ENCODE measurements at regions not wholly inside any gene's neighbourhood (a gene's known extent, or its start where the extent isn't known, plus 50 kb on each side); places are given as distances from the start of the nearest gene placed in this dataset.

DNA sequence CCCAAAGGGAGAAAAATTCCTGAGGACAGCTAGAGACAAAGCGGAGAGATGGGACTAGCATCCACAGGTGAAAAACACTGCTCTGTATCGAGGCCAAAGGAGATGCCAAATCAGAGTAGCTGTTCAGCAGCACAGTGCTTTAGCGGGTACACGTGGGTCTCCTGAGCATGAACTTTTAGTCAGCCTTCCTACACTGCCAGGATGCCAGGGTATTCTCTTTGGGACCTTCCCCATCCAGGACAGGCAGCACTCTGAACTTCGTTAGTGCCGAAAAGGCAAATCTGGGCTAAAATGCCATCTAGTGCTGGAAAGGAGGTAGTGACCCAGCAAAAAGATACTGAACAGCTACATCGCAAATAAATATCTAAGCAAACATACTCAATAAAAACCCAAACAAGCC, 64.9 kb downstream of the C6orf58 start:
- no peak for TF ChIP-seq BHLHE40 (IDR thresholded peaks at IDR 0.05; ENCODE audit: low read depth, low read length)
- TF ChIP-seq, protein P1, sequence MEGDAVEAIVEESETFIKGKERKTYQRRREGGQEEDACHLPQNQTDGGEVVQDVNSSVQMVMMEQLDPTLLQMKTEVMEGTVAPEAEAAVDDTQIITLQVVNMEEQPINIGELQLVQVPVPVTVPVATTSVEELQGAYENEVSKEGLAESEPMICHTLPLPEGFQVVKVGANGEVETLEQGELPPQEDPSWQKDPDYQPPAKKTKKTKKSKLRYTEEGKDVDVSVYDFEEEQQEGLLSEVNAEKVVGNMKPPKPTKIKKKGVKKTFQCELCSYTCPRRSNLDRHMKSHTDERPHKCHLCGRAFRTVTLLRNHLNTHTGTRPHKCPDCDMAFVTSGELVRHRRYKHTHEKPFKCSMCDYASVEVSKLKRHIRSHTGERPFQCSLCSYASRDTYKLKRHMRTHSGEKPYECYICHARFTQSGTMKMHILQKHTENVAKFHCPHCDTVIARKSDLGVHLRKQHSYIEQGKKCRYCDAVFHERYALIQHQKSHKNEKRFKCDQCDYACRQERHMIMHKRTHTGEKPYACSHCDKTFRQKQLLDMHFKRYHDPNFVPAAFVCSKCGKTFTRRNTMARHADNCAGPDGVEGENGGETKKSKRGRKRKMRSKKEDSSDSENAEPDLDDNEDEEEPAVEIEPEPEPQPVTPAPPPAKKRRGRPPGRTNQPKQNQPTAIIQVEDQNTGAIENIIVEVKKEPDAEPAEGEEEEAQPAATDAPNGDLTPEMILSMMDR (conservative IDR thresholded peaks at IDR 0.05; ENCODE audit: low read depth, low read length): peak; percentile 66
- TF ChIP-seq RAD21 (IDR thresholded peaks at IDR 0.05; ENCODE audit: low read length): peak; percentile 63
- peak; percentile 55 for TF ChIP-seq SMC3 (IDR thresholded peaks at IDR 0.05; ENCODE audit: low read depth, low read length)
- no peaks in the 10 kb centered on the region for H3K9me3 ChIP-seq (ENCODE audit: control insufficient read depth, insufficient read depth, low read length)
- H3K79me1 ChIP-seq (ENCODE audit: low read depth in 1 of 2, low read length in 2 of 2): no peaks in the 10 kb centered on the region
- WGBS, 2 experiments (ENCODE audit: extremely low coverage in 2 of 2, insufficient read length in 1 of 2): 29% methylated on average over 3 of the region's 7 CpGs; no CpG with 5 or more reads in 1 of the 2 experiments
- no peak overlapping the region for H4K5ac ChIP-seq (ENCODE audit: low read depth, low read length)
- H3K27ac ChIP-seq (ENCODE audit: insufficient read depth, low read length): no peak overlapping the region
- H4K91ac ChIP-seq (ENCODE audit: insufficient read depth, low read depth, low read length): no peak overlapping the region
- H3K4me1 ChIP-seq (ENCODE audit: control insufficient read depth, insufficient read depth, low read length): no peaks in the 10 kb centered on the region
- H2AK5ac ChIP-seq (ENCODE audit: low read depth, low read length): no peak overlapping the region
- DNase-seq: peak; percentile 36
- no peak overlapping the region for H3K4ac ChIP-seq (ENCODE audit: low read depth, low read length)
- no peak overlapping the region for H3K56ac ChIP-seq (ENCODE audit: extremely low read depth, insufficient read depth, low read length)
- H3K27me3 ChIP-seq (ENCODE audit: control insufficient read depth, insufficient read depth, low read length): peaks cover 3% of the 10 kb centered on the region; the same call in 1 of the 2 replicates
- no peak overlapping the region for H2BK15ac ChIP-seq (ENCODE audit: low read depth, low read length)
- dilution Hi-C loops (cut with HindIII; ENCODE audit: low sequenced_read_pairs, unreplicated experiment) (no loop called here), intact Hi-C loops (cut with micrococcal nuclease) (loop anchor here (1.0 to 5.0 kb wide), 2 partner anchors 88 to 175 kb away; no protein-coding TSS in a partner anchor), in situ Hi-C loops (cut with MboI; ENCODE audit: low sequenced_read_pairs) (loop anchor here (10.0 kb wide), 1 partner anchor 87 kb away; no protein-coding TSS in a partner anchor)
- no peaks in the 10 kb centered on the region for H4K20me1 ChIP-seq (ENCODE audit: insufficient read depth, low read length)
- H3K9me1 ChIP-seq (ENCODE audit: insufficient read depth, low read length): no peaks in the 10 kb centered on the region
- H4K8ac ChIP-seq (ENCODE audit: low read depth in 2 of 2, low read length in 2 of 2): no peak overlapping the region
- CTCF ChIA-PET: interaction anchor here (0.7 kb wide), 2 partner anchors 19 to 48 kb away, joined by 3 read pairs; no protein-coding TSS in a partner anchor
- H2AK9ac ChIP-seq (replicated peaks; ENCODE audit: low read depth, low read length, poor library complexity): no peak overlapping the region
- no peak overlapping the region for H3K9ac ChIP-seq (ENCODE audit: low read depth, low read length)
- POLR2A ChIA-PET (ENCODE audit: unreplicated experiment): no interaction called here
- no peak overlapping the region for H3K14ac ChIP-seq (replicated peaks; ENCODE audit: low read depth, low read length)
- H3K4me3 ChIP-seq (ENCODE audit: insufficient read depth, low read depth, low read length): no peak overlapping the region
- H3K36me3 ChIP-seq (ENCODE audit: control insufficient read depth, insufficient read depth, low read length): no peaks in the 10 kb centered on the region
- no peak overlapping the region for H2BK5ac ChIP-seq (ENCODE audit: low read depth, low read length, poor library complexity, severe bottlenecking)
- no peak overlapping the region for H3K23ac ChIP-seq (ENCODE audit: low read depth, low read length)
- no peak overlapping the region for H2BK120ac ChIP-seq (ENCODE audit: low read depth, low read length)
- peak overlapping the region; percentile 76 for H2AFZ ChIP-seq (replicated peaks; ENCODE audit: low read length, poor library complexity)
- ATAC-seq (ENCODE audit: low read depth): peak; percentile 89
- no TSS peak for BruUV-seq (replicated peaks)
- no peak overlapping the region for H3K4me2 ChIP-seq (ENCODE audit: low read depth, low read length)
- no peak overlapping the region for H2BK20ac ChIP-seq (ENCODE audit: low read depth, low read length)
- no peak overlapping the region for H3K18ac ChIP-seq (ENCODE audit: low read depth, low read length)
